IPS DF 4.7 (cell line): ENCODE measurements at regions not wholly inside any gene's neighbourhood (a gene's known extent, or its start where the extent isn't known, plus 50 kb on each side); places are given as distances from the start of the nearest gene placed in this dataset.

Source experiments
- DNase-seq: peaks from one replicate; pipeline ENCODE4 v3.0.0-alpha.2; 2013; ENCODE audit warnings: low spot score; ENCODE audit errors: extremely low read depth

DNA sequence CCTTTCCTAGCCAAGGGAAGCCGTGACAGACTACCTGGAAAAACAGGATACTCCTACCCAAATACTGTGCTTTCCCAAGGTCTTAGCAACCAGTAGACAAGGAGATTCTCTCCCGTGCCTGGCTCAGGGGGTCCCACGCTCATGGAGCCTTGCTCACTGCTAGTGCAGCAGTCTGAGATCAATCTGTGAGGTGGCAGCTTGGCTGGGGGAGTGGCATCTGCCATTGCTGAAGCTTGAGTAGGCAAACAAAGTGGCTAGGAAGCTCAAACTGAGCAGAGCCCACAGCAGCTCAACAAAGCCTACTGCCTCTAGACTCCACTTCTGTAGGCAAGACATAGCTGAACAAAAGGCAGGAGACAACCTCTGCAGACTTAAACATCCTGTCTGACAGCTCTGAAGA is 177.1 kb downstream of the PARM1 start:
- no peak for DNase-seq

DNA sequence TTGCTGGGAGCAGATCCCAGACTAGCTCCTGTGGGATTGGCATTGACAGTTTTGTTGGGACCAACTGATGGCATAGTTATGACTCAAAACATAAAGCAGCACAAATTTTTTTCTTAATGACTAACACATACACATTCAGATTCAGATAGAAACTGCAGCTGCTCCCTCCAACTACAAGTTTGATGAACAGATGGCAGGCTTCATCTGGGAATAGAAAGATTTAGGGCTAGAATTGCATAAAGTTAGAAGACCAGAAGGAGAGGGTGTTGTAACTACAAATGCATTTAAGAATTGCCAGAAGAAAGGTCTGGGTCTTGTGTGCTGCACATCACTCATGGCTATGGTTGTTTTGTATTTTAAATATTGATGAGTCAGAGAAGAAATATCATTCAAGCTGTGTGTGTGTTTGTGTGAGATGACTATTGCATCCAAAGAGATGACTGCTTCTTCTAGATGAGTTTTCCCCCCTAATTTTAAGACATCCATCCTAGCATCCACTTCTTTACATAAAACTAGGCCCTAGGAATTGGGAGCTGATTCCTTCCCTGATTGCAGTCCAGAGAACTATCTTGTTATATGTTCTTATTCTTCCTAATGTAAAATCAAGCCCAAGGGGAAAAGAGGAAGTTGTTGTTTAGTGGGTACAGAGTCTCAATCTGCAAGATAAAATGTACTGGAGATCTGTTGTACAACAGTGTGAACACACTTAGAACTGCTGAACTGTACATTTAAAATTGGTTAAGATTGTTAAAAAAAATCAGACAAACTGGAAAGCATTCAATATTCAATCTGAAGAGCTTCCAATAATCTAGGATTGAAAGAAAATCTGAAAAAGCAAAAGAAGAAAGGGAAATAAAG is 175.1 kb downstream of the PARM1 start:
- no peak for DNase-seq

DNA sequence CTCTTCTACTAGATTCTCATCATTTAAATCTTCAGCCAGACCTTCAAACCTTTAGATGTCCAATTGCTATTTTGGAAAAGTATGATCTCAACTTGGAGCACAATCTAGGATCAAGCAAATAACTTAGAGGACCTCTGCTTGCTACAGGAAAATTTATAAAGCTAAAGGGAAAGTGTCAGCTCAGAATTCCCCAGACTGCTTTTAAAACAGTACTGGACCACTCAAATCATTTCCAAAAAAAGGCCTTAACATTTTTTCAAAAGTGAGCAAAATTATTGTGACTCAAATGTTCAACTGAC is 169.8 kb downstream of the PARM1 start:
- DNase-seq = no peak

DNA sequence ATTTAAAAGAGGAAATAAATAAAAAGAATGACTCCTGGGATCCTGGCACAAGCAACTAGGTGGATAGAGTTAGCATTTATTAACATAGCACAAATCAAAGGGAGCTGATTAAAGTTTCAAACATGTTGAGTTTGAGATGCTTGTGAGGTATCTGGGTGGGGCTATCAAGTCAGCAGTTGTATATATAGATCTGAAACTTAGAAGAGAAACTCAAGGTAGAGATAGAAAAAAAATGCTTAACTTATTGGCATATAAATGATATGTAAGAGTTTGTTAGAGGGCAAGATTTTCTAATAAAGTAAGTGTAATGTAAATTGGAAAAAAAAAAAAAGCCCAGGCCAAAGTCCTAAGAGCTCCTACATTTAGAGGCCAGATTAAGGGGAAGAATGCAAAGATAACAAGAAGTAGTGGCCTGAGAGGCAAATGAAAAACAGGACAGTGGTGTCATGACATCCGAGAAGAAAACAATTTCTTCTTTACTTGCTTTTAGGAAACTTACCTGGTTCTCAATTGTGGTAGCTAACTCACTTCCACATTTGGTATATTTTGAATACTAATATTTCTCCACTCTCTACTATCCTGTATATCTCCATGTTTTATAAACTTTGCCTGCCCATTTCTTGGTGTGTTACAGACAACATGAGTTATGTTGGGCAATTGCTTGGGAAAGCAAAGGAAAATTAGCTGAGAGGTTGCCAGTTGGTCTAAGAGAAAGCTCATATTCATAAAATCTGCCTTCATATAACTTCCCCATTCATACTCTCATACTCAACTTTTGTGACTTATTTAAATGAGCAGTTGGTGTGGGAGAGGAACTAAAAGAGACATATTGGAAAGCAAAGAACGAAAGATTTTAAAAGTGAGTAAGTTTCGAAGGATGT is 169.2 kb downstream of the PARM1 start:
- no peak for DNase-seq
